HG03565 (cell line): ENCODE measurements at regions not wholly inside any gene's neighbourhood (a gene's known extent, or its start where the extent isn't known, plus 50 kb on each side); places are given as distances from the start of the nearest gene placed in this dataset.

Experiments used
- ATAC-seq: cut with Tn5 transposase; IDR thresholded peaks from one replicate; pipeline ENCODE4 v1.9.1; 2021; ENCODE audit warnings: mild to moderate bottlenecking, moderate library complexity; ENCODE audit not compliant: unreplicated experiment

DNA sequence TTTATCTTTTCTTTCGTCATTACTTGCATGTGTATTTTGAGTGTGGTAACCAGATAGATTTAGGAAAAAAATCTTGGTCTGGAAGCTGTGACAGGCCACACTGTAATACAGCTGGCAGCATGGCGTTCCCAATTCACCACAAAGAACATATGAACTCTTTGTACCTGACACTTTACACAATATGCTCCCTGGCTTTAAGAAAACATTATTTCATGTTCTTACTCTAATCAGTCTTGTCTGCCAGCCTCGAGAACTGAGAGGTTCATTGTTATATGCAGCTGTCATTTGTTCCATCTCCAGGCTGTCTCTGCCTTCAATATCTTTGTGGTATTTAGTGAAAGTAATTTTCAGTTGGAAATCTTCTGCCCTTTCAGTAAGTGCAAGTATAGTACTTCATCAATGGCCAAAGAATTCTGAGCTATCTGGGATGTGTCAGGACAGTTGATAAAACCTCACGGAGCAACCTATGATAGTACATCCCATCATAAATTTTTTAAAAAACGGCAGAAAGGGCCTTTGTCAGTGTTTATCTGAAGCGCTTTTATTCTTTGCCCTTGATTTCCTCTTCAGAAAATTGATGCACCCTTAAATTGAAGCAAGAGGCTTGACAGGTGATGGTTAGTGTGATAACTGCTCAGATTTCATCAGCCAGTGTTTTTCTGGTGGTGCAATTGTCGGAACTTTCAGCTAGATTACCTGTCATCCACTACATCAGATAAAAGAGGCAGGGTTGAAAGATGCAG lies 146.3 kb upstream of the SP8 start:
- no peak for ATAC-seq

- no peak for ATAC-seq
Measured at GRCh38 chr7:20945451-20945850, 158.8 kb upstream of the SP8 start.

DNA sequence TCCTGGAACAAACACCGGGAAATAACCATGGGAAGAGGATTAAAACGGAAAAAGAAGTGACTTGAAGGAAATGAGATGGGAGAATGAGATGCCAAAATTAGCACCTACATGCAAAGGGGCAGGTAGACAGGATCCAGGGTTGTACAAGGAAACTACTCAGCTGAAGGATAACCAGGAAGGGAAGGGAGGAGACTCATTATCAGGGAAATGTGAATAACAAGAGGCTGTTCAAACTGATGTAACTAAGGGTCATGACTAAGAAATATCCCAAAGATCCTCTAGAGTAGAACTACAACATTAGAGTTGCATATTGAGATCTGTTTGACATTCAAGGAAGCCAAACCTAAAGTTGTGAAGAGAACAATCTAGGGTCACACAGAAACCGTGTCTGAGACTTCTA lies 166.2 kb upstream of the SP8 start:
- ATAC-seq, result no peak

DNA sequence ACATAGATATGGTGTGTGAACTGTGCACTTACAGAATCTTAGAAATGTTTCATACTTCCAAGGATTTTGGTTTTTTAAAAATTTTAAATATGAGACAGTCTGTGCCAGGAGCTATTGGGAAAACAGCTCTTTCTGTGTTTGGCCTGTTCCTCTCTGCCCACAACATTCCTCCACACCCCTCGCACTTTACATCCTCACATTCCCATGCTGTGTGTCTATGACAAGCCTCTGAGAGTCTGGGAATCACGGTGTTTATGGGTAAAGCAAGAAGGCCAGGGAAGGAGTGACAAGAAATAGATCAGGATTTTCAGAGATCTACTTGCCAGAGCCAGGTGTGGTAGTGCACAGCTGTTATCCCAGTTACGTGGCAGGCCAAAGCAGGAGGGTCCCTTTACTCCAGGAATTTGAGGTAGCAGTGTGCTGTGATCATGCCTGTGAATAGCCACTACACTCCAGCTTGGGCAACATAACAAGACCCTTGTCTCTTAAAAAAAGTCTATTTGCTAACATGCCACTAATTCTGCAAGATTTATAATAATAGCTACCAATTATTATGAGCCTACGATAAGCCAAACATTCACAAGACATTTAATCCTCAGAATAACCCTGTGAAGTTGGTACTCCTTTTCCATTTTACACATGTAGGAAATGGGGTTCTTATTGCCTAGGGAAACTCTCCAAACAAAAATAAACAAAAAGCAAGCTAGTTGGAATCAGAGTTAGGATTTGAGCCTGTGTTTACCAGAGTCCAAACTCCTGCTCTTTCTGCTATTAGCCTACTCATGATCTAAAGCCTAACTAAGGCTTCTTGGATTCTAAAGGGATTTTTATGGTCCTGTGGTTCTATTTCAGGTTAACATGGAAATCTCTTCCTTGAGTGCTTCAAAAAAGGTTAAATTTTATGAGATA lies 168.3 kb upstream of the SP8 start:
- ATAC-seq, result no peak

GRCh38 chr7:20958572-20958971 lies 171.9 kb upstream of the SP8 start:
- ATAC-seq, result no peak

DNA sequence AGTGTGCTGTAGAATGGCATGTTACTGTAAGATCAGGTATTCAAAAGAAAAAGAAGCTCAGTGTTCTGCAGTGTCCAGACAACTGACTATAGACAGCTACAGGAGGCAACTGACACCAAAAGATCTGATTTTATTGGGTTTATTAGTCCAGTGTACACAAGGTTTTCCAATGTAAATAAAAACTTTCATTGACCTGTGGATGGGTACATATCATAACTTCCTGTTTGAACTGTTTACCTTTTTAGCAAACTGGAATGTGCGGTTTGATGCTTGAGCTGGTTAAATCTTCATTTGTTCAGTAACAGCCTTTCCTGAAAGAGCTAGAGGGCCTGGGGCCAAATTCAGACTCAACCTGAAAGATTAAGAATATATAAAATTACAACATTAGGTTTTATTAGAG lies 172.6 kb upstream of the SP8 start:
- ATAC-seq, result no peak

GRCh38 chr7:20963556-20964280 lies 177.0 kb upstream of the SP8 start:
- no peak for ATAC-seq

- ATAC-seq, result no peak
Measured at GRCh38 chr7:20964281-20964918, 177.7 kb upstream of the SP8 start.

DNA sequence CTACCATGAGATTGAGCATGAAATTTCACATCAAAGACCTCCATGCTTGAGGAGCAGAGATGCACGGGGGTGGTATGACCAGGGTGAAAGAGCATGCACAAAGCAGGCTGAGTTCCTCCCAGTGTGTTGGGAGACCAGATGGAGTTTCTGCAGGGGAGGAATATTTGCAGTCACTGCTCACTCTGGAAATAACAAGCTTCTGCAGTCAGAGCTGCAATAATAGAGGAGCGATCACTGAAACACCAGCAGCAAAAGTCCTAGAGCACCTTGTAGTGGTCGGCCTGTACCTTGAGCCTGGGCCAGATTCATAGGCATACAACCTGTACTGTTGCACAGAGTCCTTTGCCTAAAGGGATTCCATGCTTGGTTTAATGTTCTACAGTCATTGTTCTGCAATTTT lies 184.5 kb upstream of the SP8 start:
- ATAC-seq, result no peak

GRCh38 chr7:20980232-20980631 lies 193.5 kb upstream of the SP8 start:
- no peak for ATAC-seq

DNA sequence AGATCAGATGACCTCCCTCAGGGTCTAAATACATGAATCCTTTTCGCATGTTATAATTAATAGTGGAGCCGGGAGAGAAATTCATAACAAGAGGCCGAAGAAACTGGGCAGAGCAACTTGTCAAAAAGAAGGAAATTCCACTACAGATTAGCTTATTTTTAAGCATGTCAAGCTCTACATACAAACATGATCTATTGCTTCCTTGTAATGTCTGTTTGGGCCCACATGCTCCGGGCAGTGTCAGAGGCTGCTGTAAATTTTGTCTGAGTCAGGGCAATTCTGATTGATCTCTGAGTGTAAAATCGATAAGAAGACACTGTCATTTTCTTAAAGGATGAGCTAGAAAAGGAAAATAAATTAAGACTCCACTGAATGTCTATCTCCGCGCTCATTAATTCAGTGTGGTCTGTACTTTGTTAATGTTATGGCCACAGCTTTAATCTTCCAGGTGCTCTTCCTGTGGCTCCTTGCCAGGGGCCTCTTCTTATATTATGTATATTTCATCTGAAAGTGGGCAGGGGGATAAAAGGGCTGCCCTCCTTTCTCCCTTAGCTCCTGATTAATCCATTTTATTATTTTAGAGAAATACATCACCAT lies 194.1 kb upstream of the SP8 start:
- ATAC-seq, result no peak

GRCh38 chr7:20988340-20988739 lies 201.7 kb upstream of the SP8 start:
- no peak for ATAC-seq

GRCh38 chr7:20991544-20991943 lies 204.9 kb upstream of the SP8 start:
- no peak for ATAC-seq

DNA sequence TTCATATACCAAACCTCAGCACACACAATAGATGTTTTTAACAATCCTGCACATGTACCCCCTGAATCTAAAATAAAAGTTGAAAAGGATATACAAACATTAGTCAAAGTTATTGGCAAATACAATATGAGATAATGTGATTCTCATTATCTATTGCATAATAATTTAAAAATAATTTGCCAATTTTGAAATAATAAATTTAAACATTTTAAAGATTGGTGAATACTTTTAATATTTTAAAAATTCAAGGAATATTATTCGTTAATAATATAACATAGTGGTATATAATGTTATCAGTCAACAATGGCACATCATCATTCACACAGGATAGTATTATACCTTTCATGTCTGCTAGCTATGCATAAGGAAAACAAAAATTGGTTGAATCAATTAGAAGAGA lies 207.0 kb upstream of the SP8 start:
- no peak for ATAC-seq

GRCh38 chr7:20998309-20998708 lies 211.6 kb upstream of the SP8 start:
- no peak for ATAC-seq

- ATAC-seq, result no peak
Measured at GRCh38 chr7:21011153-21011552, 224.5 kb upstream of the SP8 start.

DNA sequence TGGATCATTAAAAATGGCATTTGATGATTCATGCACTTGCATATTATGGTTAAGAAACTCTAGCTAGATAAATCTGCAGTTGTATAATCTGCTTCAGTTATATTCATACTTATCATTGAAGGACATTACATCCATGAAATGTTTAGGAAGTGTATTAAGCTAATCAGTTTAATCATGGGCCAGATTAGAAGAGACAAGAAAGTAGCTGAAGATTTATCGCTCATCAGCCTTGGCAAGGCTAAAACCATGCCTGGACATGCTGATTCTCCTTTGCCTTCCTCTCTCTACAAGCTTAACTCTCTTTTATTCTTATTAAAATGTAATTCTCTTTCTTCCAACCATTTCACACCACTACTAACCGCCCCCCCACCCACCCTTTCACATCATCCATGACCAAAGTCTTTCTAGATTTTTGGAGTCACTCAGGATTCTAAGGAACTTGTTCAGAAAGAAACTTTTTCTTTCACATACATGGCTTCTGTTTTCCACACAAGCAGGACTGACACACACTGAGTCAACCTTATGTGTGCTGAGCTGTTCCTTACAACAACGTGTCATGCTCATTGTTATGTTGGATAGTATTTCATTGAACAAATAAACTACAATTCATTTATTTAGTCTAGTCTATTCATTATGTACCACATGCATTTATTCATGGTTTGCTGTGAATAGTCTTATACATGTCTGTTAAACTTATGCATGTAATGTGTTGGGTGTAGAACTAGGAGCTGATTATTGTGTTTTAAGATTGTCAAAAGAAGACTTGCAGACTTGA lies 227.3 kb upstream of the SP8 start:
- ATAC-seq, result no peak

- no peak for ATAC-seq
Measured at GRCh38 chr7:21020667-21021066, 234.0 kb upstream of the SP8 start.

- no peak for ATAC-seq
Measured at GRCh38 chr7:21023841-21024484, 237.3 kb upstream of the SP8 start.

GRCh38 chr7:21024485-21024867 lies 237.8 kb upstream of the SP8 start:
- no peak for ATAC-seq
